HepG2 (cell line): ENCODE measurements at regions not wholly inside any gene's neighbourhood (a gene's known extent, or its start where the extent isn't known, plus 50 kb on each side); places are given as distances from the start of the nearest gene placed in this dataset.

Source experiments
- ATAC-seq: fragments of 200-7000 bp; cut with Tn5 transposase; 3 replicates; pipeline ENCODE4 v1.9.1; 2020; ENCODE audit warnings: mild to moderate bottlenecking, moderate library complexity
- BruUV-seq: library from RNA; stranded (reverse); fragments of 400-500 nt; replicated peaks from 2 replicates; lab custom pipeline; 2021; lab: Mats Ljungman, UMichigan
- CTCF ChIA-PET: fragments of 300-600 bp; formaldehyde crosslinking; extraction: SDS; loops from one replicate; lab custom pipeline; 2021; ENCODE audit warnings: low total read pairs, inconsistent platforms, low intra/inter-chr PET ratio; lab: Yijun Ruan, JAX
- POLR2A ChIA-PET: fragments of 350-600 bp; sonication (Branson Sonifier 250); formaldehyde crosslinking; loops from one replicate; lab custom pipeline; 2020; ENCODE audit warnings: antibody characterized with exemption, inconsistent platforms; lab: Yijun Ruan, JAX
- DNase-seq: peaks from one replicate; pipeline ENCODE4 v3.0.0-alpha.2; 2015; ENCODE audit warnings: low spot score
- FAIRE-seq: peaks from 3 replicates; lab custom pipeline; 2011; peaks lifted over from hg19 to GRCh38; lab: Jason Lieb, UNC
- H2AFZ ChIP-seq: one replicate; pipeline ENCODE4 v1.6.1; 2011; ENCODE audit warnings: low read length, inconsistent platforms
- H3K27ac ChIP-seq: fragments of 300-600 bp; 3 replicates; pipeline ENCODE4 v1.8.0; 2011; ENCODE audit warnings: mixed run types, mild to moderate bottlenecking, mixed read lengths, low read length, inconsistent platforms; ENCODE audit not compliant: insufficient read depth; ENCODE audit errors: extremely low read length
- H3K27me3 ChIP-seq, 2 experiments: fragments of 200-600 bp in 1 of 2; 2 replicates in 1 of 2; 3 replicates in 1 of 2; pipeline versions ENCODE4 v1.6.0 to v1.8.0; 2011; ENCODE audit warnings: low read length in 2 of 2, mild to moderate bottlenecking in 2 of 2, moderate library complexity in 2 of 2, inconsistent platforms in 1 of 2; ENCODE audit not compliant: insufficient read depth in 2 of 2, control insufficient read depth in 1 of 2
- H3K36me3 ChIP-seq, 2 experiments: fragments of 200-600 bp in 1 of 2; replicated peaks in 1 of 2; 2 replicates in 1 of 2; 3 replicates in 1 of 2; pipeline versions ENCODE4 v1.5.1 to v1.8.0; 2011; ENCODE audit warnings: low read length in 2 of 2, inconsistent platforms in 1 of 2; ENCODE audit not compliant: insufficient read depth in 2 of 2, control insufficient read depth in 1 of 2
- H3K4me1 ChIP-seq: 2 replicates; pipeline ENCODE4 v1.5.1; 2012; ENCODE audit warnings: low read length, inconsistent platforms; ENCODE audit not compliant: insufficient read depth
- H3K4me2 ChIP-seq: 2 replicates; pipeline ENCODE4 v1.6.0; 2011; ENCODE audit warnings: low read depth, low read length, inconsistent platforms
- H3K4me3 ChIP-seq, 3 experiments: fragments of 200-600 bp in 1 of 3; sonication (generic), shearing (Covaris generic) in 1 of 3; replicated peaks in 1 of 3; 2 replicates each; pipeline ENCODE4 v1.5.1; 2011 to 2016; ENCODE audit warnings: low read length in 3 of 3, inconsistent platforms in 2 of 3, low read depth in 2 of 3, mild to moderate bottlenecking in 2 of 3, control low read depth in 1 of 3, mixed read lengths in 1 of 3; ENCODE audit not compliant: insufficient read depth in 1 of 3
- H3K79me2 ChIP-seq: one replicate; pipeline ENCODE4 v1.6.1; 2011; ENCODE audit warnings: low read length, inconsistent platforms; ENCODE audit not compliant: insufficient read depth
- H3K9ac ChIP-seq: 2 replicates; pipeline ENCODE4 v1.6.0; 2011; ENCODE audit warnings: mild to moderate bottlenecking, low read depth, low read length, inconsistent platforms; ENCODE audit not compliant: insufficient read depth
- H3K9me3 ChIP-seq: 2 replicates; pipeline ENCODE4 v1.5.1; 2012; ENCODE audit warnings: mild to moderate bottlenecking, low read length
- H4K20me1 ChIP-seq: 2 replicates; pipeline ENCODE4 v1.6.0; 2011; ENCODE audit warnings: inconsistent platforms, mild to moderate bottlenecking, low read length, moderate library complexity; ENCODE audit not compliant: insufficient read depth
- DR1 ChIP-seq: sonication (generic); formaldehyde crosslinking; IDR thresholded peaks from 2 replicates; pipeline ENCODE4 v1.8.0; 2021; ENCODE audit warnings: mild to moderate bottlenecking, missing genetic modification reagents, inconsistent platforms
- KLF15 ChIP-seq: sonication (generic); formaldehyde crosslinking; IDR thresholded peaks from 2 replicates; pipeline ENCODE4 v1.8.1; 2023; ENCODE audit warnings: borderline replicate concordance, mild to moderate bottlenecking, inconsistent platforms, missing genetic modification reagents, mixed read lengths
- MTA3 ChIP-seq: sonication (generic); formaldehyde crosslinking; IDR thresholded peaks from 2 replicates; pipeline ENCODE4 v1.4.0; 2020; ENCODE audit warnings: missing genetic modification reagents
- NFKBIZ ChIP-seq: IDR thresholded peaks from 2 replicates; pipeline ENCODE4 v1.6.1; 2018; ENCODE audit warnings: missing genetic modification reagents, missing compliant biosample characterization
- NFRKB ChIP-seq: fragments of 450-650 bp; IDR thresholded peaks from 2 replicates; pipeline ENCODE4 v1.6.1; 2017
- SNAI1 ChIP-seq: sonication (generic); formaldehyde crosslinking; IDR thresholded peaks from 2 replicates; pipeline ENCODE4 v1.5.0; 2020; ENCODE audit warnings: mild to moderate bottlenecking, missing genetic modification reagents, borderline replicate concordance
- SOX13 ChIP-seq, 3 experiments: fragments of 450-650 bp in 1 of 3; sonication (generic) in 1 of 3; formaldehyde crosslinking in 1 of 3; IDR thresholded peaks in 2 of 3; conservative IDR thresholded peaks in 1 of 3; 2 replicates each; pipeline versions ENCODE4 v1.5.0 to v1.6.1; 2016 to 2020; ENCODE audit warnings: antibody characterized with exemption in 1 of 3, mild to moderate bottlenecking in 1 of 3, missing compliant biosample characterization in 1 of 3, missing genetic modification reagents in 1 of 3, moderate library complexity in 1 of 3
- TBL1XR1 ChIP-seq: fragments of 150-350 bp; IDR thresholded peaks from 2 replicates; pipeline ENCODE4 v1.6.1; 2014; ENCODE audit warnings: borderline replicate concordance, low read length; ENCODE audit not compliant: partially characterized antibody
- TGIF2 ChIP-seq: IDR thresholded peaks from 2 replicates; pipeline ENCODE4 v1.6.1; 2016; ENCODE audit warnings: control low read depth, missing compliant biosample characterization
- ZNF235 ChIP-seq: sonication (generic); formaldehyde crosslinking; IDR thresholded peaks from 2 replicates; pipeline ENCODE4 v1.8.1; 2023; ENCODE audit warnings: mild to moderate bottlenecking, missing genetic modification reagents, borderline replicate concordance
- ZNF777 ChIP-seq: sonication (generic); formaldehyde crosslinking; IDR thresholded peaks from 2 replicates; pipeline ENCODE4 v1.4.0; 2020; ENCODE audit warnings: missing genetic modification reagents
- ZNF839 ChIP-seq: sonication (generic); formaldehyde crosslinking; IDR thresholded peaks from 2 replicates; pipeline ENCODE4 v1.4.0; 2020; ENCODE audit warnings: missing genetic modification reagents, mild to moderate bottlenecking, borderline replicate concordance
- ZZZ3 ChIP-seq: sonication (generic); formaldehyde crosslinking; IDR thresholded peaks from 2 replicates; pipeline ENCODE4 v1.4.0; 2020; ENCODE audit warnings: missing genetic modification reagents, mild to moderate bottlenecking, borderline replicate concordance
- in situ Hi-C: cut with HindIII; loops from 2 replicates; pipeline ENCODE4 v1.10.0; 2017; ENCODE audit warnings: low pct_unique_long_range_greater_than_20kb; ENCODE audit not compliant: extremely low pct_ligation_motif_present
- intact Hi-C: fragments of 100-400 bp; cut with micrococcal nuclease; formaldehyde crosslinking; loops from one replicate; pipeline ENCODE4 v1.10.0; 2022; ENCODE audit not compliant: unreplicated experiment
- TF ChIP-seq, protein P1 (sequence below): sonication (generic); formaldehyde crosslinking; IDR thresholded peaks from 2 replicates; pipeline ENCODE4 v1.5.1; 2020; ENCODE audit warnings: missing genetic modification reagents, mild to moderate bottlenecking, borderline replicate concordance
- TF ChIP-seq, protein P2 (sequence below): sonication (generic); formaldehyde crosslinking; IDR thresholded peaks from 2 replicates; pipeline ENCODE4 v1.5.0; 2020; ENCODE audit warnings: mild to moderate bottlenecking, missing genetic modification reagents
- TF ChIP-seq, protein P3 (sequence below): sonication (generic); formaldehyde crosslinking; IDR thresholded peaks from 2 replicates; pipeline ENCODE4 v1.4.0; 2020; ENCODE audit warnings: missing genetic modification reagents
- TF ChIP-seq, protein P4 (sequence below): sonication (generic); formaldehyde crosslinking; IDR thresholded peaks from 2 replicates; pipeline ENCODE4 v1.5.0; 2020; ENCODE audit warnings: missing genetic modification reagents, mild to moderate bottlenecking, borderline replicate concordance

DNA sequence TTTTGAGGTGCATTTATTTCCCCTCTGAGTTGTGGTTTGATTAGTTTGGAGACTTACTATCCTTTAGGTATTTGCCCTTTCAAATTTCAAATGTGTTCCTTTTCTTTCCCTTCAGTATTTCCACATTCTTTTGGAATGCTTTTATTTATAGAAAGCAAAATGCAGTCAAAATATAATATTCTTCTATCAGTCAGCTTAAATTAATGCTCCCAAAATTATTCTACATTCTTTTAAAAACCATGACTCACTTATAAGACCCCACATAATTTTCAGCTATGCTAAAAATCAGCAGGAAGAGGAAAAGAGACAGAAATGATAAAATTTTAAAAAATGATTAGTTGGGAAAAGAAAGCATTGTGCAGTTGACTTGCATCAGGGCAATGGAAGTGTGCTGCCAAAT is 180.0 kb upstream of the SMLR1 start:
- in situ Hi-C loops = no loop called here

More for the DNA sequence above, 180.0 kb upstream of the SMLR1 start:
- FAIRE-seq = no peak
- H2AFZ ChIP-seq = no peak overlapping the region
- H3K4me3 ChIP-seq = no peak overlapping the region
- intact Hi-C loops = no loop called here
- no peaks in the 10 kb centered on the region for H4K20me1 ChIP-seq
- POLR2A ChIA-PET = no interaction called here
- CTCF ChIA-PET = no interaction called here
- H3K4me2 ChIP-seq = no peak overlapping the region
- no peak overlapping the region for H3K9ac ChIP-seq
- TF ChIP-seq, protein P1, sequence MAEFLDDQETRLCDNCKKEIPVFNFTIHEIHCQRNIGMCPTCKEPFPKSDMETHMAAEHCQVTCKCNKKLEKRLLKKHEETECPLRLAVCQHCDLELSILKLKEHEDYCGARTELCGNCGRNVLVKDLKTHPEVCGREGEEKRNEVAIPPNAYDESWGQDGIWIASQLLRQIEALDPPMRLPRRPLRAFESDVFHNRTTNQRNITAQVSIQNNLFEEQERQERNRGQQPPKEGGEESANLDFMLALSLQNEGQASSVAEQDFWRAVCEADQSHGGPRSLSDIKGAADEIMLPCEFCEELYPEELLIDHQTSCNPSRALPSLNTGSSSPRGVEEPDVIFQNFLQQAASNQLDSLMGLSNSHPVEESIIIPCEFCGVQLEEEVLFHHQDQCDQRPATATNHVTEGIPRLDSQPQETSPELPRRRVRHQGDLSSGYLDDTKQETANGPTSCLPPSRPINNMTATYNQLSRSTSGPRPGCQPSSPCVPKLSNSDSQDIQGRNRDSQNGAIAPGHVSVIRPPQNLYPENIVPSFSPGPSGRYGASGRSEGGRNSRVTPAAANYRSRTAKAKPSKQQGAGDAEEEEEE (CRISPR knock-in tag) = no peak
- TF ChIP-seq TGIF2 (CRISPR knock-in tag) = no peak
- no peak for TF ChIP-seq SOX13 (IDR thresholded peaks at IDR 0.05)
- TF ChIP-seq SOX13 (CRISPR knock-in tag; conservative IDR thresholded peaks at IDR 0.05 in 1 of 2, IDR thresholded peaks at IDR 0.05 in 1 of 2) = no peak
- no peak for TF ChIP-seq NFKBIZ (CRISPR knock-in tag)
- no peak for TF ChIP-seq ZNF777 (CRISPR knock-in tag)
- TF ChIP-seq, protein P2, sequence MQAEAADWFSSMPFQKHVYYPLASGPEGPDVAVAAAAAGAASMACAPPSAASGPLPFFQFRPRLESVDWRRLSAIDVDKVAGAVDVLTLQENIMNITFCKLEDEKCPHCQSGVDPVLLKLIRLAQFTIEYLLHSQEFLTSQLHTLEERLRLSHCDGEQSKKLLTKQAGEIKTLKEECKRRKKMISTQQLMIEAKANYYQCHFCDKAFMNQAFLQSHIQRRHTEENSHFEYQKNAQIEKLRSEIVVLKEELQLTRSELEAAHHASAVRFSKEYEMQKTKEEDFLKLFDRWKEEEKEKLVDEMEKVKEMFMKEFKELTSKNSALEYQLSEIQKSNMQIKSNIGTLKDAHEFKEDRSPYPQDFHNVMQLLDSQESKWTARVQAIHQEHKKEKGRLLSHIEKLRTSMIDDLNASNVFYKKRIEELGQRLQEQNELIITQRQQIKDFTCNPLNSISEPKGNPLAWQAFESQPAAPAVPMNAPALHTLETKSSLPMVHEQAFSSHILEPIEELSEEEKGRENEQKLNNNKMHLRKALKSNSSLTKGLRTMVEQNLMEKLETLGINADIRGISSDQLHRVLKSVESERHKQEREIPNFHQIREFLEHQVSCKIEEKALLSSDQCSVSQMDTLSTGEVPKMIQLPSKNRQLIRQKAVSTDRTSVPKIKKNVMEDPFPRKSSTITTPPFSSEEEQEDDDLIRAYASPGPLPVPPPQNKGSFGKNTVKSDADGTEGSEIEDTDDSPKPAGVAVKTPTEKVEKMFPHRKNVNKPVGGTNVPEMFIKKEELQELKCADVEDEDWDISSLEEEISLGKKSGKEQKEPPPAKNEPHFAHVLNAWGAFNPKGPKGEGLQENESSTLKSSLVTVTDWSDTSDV (CRISPR knock-in tag) = no peak
- no peak for TF ChIP-seq MTA3 (CRISPR knock-in tag)
- TF ChIP-seq ZNF235 (CRISPR knock-in tag) = no peak
- no peak for TF ChIP-seq TBL1XR1
- no peak for TF ChIP-seq SNAI1 (CRISPR knock-in tag)
- no peak for TF ChIP-seq DR1 (CRISPR knock-in tag)
- TF ChIP-seq KLF15 (CRISPR knock-in tag) = no peak
- TF ChIP-seq, protein P3, sequence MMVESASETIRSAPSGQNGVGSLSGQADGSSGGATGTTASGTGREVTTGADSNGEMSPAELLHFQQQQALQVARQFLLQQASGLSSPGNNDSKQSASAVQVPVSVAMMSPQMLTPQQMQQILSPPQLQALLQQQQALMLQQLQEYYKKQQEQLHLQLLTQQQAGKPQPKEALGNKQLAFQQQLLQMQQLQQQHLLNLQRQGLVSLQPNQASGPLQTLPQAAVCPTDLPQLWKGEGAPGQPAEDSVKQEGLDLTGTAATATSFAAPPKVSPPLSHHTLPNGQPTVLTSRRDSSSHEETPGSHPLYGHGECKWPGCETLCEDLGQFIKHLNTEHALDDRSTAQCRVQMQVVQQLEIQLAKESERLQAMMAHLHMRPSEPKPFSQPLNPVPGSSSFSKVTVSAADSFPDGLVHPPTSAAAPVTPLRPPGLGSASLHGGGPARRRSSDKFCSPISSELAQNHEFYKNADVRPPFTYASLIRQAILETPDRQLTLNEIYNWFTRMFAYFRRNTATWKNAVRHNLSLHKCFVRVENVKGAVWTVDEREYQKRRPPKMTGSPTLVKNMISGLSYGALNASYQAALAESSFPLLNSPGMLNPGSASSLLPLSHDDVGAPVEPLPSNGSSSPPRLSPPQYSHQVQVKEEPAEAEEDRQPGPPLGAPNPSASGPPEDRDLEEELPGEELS (CRISPR knock-in tag) = no peak
- no peak for TF ChIP-seq ZZZ3 (CRISPR knock-in tag)
- no peak for TF ChIP-seq ZNF839 (CRISPR knock-in tag)
- no peak for TF ChIP-seq NFRKB
- TF ChIP-seq, protein P4, sequence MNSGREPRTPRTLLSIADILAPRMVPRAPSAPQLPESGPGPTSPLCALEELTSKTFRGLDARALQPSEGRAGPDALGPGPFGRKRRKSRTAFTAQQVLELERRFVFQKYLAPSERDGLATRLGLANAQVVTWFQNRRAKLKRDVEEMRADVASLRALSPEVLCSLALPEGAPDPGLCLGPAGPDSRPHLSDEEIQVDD (CRISPR knock-in tag) = no peak
- TF ChIP-seq, all 625 proteins: peak for 0
- no peaks in the 10 kb centered on the region for H3K27me3 ChIP-seq
- no peaks in the 10 kb centered on the region for H3K4me1 ChIP-seq
- ATAC-seq (no peak), DNase-seq (no peak)
- no peaks in the 10 kb centered on the region for H3K79me2 ChIP-seq
- peaks cover 13% of the 10 kb centered on the region for H3K9me3 ChIP-seq
- no peaks in the 10 kb centered on the region for H3K36me3 ChIP-seq
- no TSS peak for BruUV-seq
- no peak overlapping the region for H3K27ac ChIP-seq
